GM21447 (cell line): ENCODE measurements at regions not wholly inside any gene's neighbourhood (a gene's known extent, or its start where the extent isn't known, plus 50 kb on each side); places are given as distances from the start of the nearest gene placed in this dataset.

ENCODE experiments used
- ATAC-seq: cut with Tn5 transposase; IDR thresholded peaks from one replicate; pipeline ENCODE4 v1.9.1; 2021; ENCODE audit not compliant: unreplicated experiment

GRCh38 chr17:77901481-77901880 is 57.0 kb upstream of the TNRC6C start:
- no peak for ATAC-seq

DNA sequence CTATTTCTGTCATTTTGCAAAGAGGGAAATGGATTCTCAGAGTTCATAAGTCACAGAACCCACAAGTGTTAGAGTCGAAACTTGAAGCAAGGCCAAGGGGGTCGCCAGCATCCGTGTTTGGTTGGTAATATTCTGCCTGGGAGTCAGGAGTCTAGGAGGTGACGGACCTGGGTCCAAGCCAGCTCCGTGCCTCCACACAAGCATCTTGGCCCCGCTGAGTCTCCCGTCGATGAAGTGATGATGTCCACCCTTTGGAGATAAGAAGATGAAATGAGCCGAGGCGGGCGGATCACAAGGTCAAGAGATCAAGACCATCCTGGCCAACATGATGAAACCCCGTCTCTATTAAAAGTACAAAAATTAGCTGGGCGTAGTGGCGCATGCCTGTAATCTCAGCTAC is 53.2 kb upstream of the TNRC6C start:
- no peak for ATAC-seq

GRCh38 chr17:77905766-77906165 is 52.7 kb upstream of the TNRC6C start:
- no peak for ATAC-seq

DNA sequence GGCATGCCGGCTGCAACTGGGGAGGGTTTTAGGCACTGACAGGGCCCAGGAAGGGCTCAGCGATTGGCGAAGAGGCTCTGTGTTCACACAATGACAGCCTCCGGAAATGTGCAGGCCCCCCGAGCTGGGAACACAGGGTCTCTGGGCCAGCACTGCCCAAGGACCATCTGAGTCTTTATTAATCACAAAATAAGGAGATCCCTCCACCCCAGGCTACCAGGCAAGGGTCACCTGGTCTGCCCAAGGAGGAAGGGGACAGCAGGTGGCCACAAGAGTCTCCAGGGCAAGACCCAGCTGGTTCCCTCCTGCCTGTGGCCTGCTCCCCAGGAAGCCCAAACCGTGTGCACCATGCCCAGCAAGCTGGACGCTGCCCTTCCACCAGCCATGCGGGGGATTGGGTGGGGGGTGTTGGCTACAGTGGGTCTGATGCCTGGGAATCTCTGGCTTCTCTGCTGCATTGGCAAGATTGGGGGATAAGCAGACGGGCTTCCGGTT is 52.1 kb upstream of the TNRC6C start:
- ATAC-seq, result no peak

DNA sequence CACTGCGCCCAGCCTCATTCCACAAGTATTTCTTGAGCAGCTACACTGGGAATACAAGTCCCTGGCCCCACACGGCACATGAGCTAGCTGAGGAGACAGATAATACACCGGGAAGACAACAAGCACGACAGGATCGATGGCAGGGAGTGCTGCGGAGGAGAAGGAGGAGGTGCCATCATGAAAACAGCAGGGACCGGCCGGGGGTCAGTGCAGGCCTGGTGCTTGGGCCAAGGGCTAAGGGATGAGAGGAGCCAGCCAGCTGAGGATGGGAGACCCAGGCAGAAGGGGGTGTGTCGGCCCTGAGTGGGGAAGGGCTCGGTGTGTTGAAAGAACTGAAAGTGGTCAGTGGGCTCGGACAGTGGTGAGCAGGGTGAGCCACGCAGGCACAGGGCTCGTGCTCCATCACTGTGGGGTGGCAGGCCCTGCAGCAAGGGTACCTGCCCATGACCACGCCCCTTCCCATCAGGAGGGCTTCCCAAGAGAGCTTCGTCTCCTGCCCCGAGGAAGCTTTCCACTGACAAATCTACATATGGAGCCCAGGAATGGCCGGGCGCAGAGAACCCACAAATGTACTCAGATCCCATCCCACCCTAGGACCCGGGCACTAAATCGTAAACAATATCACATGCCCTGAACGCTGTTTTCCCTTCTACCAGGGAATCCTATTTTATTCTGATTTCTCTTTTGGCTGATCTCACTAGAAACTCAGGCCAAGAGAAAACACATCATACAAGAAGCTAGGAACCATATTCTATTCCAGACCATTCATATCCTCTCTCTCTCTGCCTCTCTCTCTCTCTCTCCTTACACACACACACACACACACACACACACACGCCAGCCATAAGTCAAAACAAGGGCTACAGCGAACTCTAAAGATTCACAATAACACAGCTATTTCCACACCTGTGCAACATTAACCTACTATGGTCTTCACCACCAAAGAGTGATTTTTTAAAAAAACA is 50.7 kb upstream of the TNRC6C start:
- ATAC-seq, result no peak

DNA sequence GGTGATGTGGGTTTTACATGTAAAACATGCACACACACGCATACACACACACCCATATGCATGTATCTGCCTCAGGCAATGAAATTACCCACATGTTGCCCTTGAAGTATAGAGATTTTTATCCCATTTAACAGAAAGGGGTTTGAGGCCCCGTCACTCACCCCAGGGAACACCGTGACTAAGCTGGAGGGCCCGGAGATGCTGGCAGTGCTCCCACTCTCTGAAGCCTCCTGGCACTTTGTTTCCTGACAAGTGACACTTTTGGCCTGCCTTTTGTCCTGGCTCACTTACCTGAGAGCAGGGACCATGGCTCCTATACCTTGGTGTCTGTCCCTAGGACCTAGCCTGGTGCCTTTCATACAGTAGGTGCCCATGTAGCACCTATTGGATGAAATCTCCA is 50.0 kb upstream of the TNRC6C start:
- ATAC-seq, result no peak
